G401 (cell line): ENCODE measurements at regions not wholly inside any gene's neighbourhood (a gene's known extent, or its start where the extent isn't known, plus 50 kb on each side); places are given as distances from the start of the nearest gene placed in this dataset.

Source experiments
- DNase-seq: peaks from one replicate; pipeline ENCODE4 v3.0.0-alpha.2; 2015; ENCODE audit warnings: low spot score
- in situ Hi-C: cut with HindIII; loops from 2 replicates; pipeline ENCODE4 v1.10.0; 2016; ENCODE audit warnings: low sequenced_read_pairs, mixed read lengths

DNA sequence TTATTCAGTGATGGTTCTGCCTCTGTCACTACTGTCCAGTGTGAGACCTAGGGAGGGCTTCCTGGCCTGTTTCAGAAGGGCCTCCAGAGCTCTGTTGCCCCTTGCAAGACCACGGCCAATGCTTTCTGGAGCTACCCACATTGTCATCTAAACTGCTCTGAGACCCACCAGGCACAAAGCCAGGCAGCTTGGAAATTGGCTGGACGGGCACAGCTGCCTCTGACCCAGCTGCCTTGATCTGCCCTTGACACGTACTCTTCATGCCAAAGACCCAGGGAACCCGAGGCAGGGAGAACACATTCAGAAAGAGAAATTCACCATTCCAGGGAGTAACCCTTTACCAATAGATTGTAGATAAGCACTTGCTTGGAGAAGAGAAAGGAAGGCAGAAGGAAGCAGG is 183.7 kb upstream of the SIX2 start:
- DNase-seq = no peak
- in situ Hi-C loops = no loop called here

- no peak for DNase-seq
- in situ Hi-C loops = no loop called here
Observed at GRCh38 chr2:45192481-45192880, 183.2 kb upstream of the SIX2 start.

DNA sequence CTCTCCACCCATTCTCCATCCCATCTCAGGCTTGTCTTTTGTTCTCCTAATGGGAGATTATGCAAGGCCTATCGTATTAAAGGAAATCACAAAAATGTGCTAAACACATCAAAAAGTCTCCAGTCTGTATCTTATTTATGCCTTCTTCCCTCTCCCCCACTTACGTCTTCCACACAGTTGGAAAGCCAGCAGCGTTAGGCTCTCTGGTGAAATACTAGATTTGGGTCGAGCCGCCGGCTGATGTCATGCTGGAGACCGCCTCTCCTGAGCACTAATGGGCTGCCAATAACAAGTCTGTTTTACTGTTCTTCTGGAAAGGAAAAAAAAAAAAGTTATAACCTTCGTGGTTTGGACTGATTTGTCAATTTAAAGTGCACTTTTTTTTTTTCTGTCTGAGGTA is 182.7 kb upstream of the SIX2 start:
- DNase-seq = no peak
- in situ Hi-C loops = no loop called here

DNA sequence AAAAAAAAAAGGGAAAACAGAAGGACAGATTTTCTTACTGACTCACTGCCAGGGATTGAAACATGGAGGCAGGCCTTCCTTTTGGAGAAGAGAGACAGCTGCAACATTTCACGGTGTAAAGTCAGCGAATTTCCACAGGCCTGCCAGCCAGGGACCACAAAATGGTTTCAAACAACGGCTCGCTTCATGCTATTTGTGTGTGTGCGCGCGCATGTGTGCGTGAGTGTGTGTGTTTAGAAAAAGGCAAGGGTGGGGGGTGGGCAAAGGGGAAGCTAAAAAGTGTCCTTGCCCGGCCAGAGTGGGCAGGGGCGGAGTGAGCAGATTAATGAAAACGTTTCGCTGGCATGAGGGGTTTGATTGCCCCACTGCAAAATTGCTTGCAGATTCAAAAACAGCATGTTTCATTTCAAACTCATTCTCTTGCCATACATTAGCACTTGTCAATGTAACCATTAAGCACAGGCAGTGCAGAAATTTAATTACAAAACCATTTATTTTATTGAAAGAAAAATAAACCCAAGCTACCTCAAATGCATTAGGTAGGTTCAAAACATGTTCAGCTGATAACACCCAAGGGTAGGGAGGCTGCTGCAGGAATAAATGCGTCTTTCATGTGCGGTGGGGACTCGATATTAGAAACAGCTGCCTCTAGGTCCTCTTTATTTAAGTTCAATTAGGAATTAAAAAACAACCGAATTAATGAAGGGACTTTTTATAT is 182.1 kb upstream of the SIX2 start:
- DNase-seq = no peak
- in situ Hi-C loops = no loop called here

DNA sequence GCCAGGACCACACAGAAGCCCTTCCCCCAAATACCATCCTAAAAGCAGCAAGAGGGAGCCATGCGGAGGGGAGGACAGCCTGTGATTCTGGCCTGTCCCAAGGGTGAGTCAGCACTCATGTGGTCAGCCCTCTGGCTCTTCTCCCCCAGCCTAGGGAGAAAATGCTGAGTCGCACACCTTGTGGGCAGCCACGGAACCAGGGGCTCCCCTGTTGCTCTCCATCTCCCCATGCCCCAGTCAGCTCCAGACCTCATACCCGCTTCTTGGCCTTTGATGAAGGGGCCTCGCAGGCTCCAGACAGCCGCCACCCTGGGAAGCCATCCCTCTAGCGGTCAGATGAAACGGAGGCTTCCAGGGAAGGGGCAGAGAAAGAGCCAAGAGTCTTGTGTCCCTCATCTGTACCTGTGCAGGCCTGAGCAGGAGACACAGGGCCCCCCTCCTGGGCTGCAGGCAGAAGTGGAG is 181.3 kb upstream of the SIX2 start:
- DNase-seq = no peak
- in situ Hi-C loops = no loop called here

DNA sequence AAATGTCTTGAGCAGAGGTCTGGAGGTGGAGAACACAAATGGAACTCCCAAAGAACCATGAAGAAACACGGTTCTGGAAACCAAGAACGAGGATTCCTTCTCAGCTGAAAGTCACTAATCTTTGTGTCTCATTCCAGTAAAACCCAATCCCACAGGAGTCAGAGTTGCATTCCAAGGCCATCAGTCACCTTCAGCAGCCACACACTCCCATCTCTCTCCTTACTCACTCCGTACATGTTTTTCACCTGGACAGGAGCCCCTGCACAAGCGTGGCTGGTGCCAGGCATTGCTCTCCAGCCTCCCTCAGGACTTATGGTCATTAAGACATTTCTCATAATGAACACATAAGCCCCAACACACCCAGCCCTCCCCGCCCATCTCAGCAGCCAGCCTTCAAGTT is 175.4 kb upstream of the SIX2 start:
- DNase-seq = no peak
- in situ Hi-C loops = no loop called here

DNA sequence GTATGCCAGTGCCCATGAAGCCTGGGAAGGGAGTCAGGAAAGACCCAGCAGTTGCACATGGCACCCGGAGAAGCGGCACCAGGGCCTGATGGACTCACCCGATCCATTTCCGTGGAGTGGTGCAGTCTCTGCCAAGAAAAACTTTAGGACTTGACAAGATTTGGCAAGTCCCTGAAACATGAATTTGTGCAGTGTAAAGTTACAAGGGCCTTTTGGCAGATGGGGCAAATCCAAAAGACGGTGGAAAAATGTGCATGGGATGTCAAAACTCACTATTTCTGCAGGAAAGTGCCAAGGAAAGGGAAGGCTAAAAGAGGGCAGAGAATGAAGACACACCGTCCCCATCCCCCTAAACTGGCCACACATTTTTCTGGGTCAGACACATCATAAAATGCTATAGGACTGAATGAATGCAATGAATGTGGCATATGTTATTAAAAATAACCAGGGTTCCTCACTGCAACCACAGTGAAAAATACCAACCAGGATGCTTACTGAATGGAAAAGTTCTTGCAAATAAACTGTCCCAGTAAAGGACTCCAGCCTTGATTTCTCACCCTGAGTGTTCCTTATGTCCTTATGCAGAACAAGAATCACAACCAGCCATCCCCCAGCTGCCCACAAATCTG is 173.5 kb upstream of the SIX2 start:
- in situ Hi-C loops = no loop called here
- DNase-seq = no peak

- in situ Hi-C loops = no loop called here
- DNase-seq = no peak
Observed at GRCh38 chr2:45180779-45181178, 171.5 kb upstream of the SIX2 start.

DNA sequence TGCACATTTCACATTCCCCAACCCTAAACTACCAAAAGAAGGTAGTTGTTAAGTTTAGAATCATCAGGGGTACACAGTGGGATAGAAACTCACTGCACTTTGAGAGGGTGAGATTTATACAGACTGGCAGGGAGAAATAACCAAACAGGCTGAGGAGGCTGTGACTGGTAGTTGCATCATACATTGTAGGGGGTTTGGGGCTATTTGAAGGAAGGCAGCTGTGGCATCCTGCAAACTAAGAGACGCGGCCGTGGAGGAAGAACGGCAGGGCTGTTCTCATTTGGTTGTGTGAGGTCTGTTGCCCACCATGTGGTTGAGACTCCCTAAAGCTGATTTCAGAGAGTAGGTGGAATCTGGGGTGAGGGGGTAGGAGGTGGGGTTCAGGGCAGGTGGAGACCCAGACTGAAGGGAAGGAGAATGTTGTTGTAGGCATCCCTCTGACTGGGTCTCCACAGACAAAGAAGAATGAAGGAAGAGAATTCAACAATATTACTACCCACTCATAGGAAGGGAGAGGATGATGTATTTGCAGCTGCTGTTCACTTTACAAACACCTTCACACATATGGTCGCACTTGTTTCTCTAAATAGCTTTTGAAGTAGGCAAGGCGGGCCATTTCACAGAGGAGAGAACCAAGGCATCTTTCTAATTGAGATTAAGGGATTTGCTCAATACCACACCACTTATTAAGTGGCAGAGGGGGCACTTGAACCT is 170.9 kb upstream of the SIX2 start:
- in situ Hi-C loops = no loop called here
- DNase-seq = no peak

DNA sequence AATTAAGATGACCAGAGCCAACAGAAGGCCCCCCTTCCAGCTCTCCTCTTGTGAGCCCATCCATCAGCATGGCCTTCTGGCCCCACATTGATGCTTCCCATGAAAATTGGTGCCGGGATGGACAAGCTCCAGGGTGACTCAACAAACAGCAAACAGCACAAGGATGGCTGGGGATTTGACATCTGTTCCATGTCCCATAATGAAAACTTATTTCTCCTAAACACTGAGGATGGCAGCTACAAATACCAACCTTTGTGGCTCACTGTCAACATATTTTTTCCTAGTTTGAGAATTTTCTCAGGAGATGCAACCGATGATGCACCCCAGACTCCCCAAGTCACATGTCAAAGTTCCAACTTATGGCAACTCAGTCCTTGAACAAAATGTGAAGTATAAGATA is 169.6 kb upstream of the SIX2 start:
- in situ Hi-C loops = no loop called here
- no peak for DNase-seq

DNA sequence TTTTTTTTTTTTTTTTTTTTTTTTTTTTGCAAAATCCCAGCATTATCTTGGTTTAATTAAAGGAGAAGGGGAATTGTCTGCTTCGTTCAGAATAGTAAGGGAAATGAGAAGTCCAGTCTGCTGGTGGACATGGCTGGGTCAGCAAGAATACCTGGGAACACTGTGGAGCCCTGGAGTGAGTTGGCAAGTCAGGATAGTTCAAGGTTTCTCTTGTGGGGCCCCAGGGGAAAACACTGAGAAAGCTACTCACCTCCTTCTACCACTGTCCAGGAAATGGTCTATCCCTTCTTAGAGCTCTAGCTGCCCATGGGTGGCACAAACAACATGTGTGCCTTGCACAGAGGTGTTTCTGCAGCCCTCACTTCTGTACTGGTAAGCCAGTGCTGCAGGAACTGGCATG is 169.1 kb upstream of the SIX2 start:
- DNase-seq = no peak
- in situ Hi-C loops = no loop called here

DNA sequence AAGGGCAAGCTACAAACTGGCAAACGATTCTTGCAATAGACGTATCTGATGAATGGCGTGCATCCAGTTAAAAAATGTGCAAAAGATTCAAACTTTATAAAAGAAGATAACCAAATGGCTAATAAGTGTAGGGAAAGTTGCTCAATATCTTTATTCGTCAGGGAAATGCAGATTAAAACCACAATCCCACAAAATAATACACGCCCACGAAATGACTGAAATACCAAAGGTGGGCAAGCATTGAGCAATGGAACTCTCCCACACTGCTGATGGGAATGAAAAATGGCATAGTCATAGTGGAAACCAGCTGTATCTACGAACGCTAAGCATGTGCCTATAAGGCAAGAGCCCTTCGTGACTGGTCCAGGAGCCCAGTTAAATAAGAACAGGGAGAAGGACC is 168.6 kb upstream of the SIX2 start:
- no peak for DNase-seq
- in situ Hi-C loops = no loop called here

DNA sequence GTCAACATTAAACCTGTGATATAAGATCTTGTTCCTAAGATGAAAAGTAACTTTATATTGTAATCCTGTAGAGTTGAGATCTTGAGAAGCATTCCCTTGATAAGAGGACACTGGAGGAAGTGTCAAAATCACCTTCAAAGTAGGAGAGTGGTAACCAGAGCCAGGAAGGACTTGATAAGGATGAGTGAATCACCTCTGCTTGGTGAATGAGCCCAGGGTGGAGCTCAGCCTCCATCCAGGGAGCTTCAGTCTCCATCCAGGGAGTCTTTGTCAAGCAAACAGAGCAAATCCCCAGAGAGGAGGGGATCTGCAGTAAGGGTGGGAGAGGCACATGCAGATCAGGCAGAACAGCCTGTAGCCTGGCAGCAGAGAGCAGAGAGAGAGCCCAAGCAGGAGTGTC is 167.1 kb upstream of the SIX2 start:
- in situ Hi-C loops = no loop called here

DNA sequence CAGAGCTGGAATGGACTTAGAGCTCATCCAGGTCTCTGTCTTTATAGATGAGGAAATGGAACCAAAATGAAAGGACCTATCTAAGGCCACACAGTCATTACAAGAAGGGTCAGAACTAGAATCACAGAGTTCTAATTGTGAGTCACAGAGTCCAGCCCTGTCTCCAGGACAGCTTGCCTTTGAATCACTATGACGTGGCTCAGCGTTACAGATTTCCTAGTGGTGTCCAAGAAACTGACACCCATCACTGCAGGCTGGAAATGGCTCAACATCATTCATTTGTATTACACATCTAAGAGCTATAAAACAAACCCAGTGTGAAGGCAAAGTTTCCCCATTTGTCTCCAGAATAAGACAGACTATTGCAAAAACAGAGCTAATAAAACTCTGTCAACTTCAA is 164.3 kb upstream of the SIX2 start:
- in situ Hi-C loops = no loop called here
- no peak for DNase-seq

More for the DNA sequence above, 167.1 kb upstream of the SIX2 start:
- DNase-seq = no peak

DNA sequence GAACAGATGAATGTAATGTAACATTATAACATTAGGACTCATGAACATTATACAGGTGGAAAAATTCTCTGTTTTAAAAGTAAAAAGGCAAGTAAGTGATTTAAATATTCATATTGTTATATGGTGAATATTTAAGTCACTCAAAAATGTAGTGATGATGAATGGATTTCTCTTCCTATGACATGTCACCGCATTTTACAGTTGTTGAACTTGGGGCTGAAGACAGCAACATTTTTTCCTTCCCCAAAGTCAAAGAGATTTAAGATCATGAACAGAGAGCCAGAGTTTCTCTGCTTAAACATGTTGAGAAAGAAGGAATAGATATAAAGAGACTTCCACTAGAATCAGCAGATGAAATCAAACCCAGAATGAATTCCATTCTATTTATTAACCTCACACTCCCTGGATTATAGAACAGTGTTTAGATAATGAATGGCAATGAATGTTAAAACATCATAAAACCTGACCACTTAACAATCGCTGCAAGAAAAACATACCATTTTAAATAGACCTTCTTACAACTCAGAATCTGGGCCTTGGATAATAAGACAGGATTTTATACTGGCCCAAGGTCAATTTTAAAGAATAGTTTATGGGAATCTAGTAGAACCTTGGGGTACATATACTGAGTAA is 163.6 kb upstream of the SIX2 start:
- no peak for DNase-seq
- in situ Hi-C loops = no loop called here

- DNase-seq = no peak
- in situ Hi-C loops = no loop called here
Observed at GRCh38 chr2:45172142-45172541, 162.9 kb upstream of the SIX2 start.

DNA sequence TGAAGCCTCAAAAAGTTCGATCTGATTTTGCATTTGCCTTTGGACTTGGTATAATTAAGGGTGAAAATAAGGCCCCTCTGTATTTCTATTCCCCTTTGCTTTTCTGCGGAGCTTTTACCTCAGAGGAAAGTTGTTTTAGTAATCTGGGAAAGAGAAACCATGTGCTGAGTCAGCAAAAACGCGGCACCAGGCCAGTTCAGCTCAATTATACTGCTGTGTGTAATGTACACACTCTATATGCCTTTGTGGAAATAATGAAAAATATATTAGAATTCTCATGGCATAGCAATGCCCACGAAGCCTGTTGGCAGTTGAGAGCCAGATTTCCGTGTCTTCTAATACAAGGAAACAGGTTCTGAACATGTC is 161.9 kb upstream of the SIX2 start:
- in situ Hi-C loops = no loop called here
- DNase-seq = no peak

DNA sequence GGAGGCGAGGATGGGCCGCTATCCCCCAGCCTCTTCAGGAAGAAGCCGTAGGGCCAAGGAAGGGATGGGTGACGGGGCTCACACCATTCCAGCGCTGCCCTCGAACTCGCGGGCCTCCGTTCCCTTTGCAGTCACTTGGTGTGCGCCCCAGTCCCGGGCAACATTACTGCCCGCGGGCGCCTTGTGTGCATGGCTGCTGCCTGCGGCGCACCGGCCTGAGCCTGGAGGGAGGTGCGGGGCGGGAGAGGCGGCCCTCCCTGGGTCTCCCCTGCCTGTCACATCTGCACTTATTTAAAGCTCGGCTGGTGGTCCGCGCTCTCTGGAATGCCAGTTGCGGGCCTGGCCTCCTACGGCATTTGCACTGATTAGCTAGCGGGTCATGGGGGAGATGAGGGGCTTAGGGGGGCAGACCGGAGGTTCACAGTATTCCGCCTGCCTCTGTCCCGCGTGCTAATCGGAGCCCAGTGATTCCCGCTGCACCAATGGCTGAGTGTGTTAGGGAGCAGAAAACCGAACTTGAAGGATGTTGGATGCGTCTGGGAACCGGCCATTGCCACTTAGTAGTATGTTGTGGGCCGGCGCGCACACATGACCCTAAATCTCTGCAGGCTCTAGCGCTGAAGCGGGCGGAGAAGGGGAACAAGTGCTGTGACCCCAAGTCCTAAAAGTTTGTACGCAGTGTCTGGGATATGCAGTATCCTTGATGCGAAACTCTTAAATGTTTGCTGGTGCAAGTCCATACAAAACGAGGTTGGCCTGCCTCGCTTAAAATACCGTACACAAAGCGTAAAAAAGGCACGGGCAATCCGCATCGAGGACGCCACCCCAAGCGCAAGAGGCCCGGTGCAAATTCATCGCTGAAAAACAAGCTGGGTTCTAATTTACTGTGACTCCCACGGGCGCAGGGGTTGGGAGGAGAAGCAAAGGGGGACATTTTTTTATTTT is 161.2 kb upstream of the SIX2 start:
- no peak for DNase-seq
- in situ Hi-C loops = no loop called here
